ES-I3 (cell line): ENCODE measurements at regions not wholly inside any gene's neighbourhood (a gene's known extent, or its start where the extent isn't known, plus 50 kb on each side); places are given as distances from the start of the nearest gene placed in this dataset.

Experiments
- H3K36me3 ChIP-seq: 2 replicates; pipeline ENCODE4 v1.6.1; 2013; ENCODE audit warnings: mild to moderate bottlenecking, low read length, control low read depth, moderate library complexity; ENCODE audit not compliant: insufficient read depth
- H3K4me1 ChIP-seq: 2 replicates; pipeline ENCODE4 v1.6.1; 2013; ENCODE audit warnings: mild to moderate bottlenecking, control low read depth, low read length; ENCODE audit not compliant: insufficient read depth
- H3K9ac ChIP-seq: 2 replicates; pipeline ENCODE4 v1.6.1; 2013; ENCODE audit warnings: low read depth, mild to moderate bottlenecking, low read length, moderate library complexity
- H3K9me3 ChIP-seq: 2 replicates; pipeline ENCODE4 v1.6.1; 2013; ENCODE audit warnings: mild to moderate bottlenecking, low read length, moderate library complexity; ENCODE audit not compliant: control insufficient read depth, insufficient read depth

- no peaks in the 10 kb centered on the region for H3K9me3 ChIP-seq
- 0 out of 2 replicates have a peak, but pooled peaks cover 4% of the 10 kb centered on the region for H3K4me1 ChIP-seq
- H3K36me3 ChIP-seq, result no peaks in the 10 kb centered on the region
- no peak overlapping the region for H3K9ac ChIP-seq
These were observed 230.6 kb upstream of the RPL38 start for GRCh38 chr17:73972901-73973300.

DNA sequence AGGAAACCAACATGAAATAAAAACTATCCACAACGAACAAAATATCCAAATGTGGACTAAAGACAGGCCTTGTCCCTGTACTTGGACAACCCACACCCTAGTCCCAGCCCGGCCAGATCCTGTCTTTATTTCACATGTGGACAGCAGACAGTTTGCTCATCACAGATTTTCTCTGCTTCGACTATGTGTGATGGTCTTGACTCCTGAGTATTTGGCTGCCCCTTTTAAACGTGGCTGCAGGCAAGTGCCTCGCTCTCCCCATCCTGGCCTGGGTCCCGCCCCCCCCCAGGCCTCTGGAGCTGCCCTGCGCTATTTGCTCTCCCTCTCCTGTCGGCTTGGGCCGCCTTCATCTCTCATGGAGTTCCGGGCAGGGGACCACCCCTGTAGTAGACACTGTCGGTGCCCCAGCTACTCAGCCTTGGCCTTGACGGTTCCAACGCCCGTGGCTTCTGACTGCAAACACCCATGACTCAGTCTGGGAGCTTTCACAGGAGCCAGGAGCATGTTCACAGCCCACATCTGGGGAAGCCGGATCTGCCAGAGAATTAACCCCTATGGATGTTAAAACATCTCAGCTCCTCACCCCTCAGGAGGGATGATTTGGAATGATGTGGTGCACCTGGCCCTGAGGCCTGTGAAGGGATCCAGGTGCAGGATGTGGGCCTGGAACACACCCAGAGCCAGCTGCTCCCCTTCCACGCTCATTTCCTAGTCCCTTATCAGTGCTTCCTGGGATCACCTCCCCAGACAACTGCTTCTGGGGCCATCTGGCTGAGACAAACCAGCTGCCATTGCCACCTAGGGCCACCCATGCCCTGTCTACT is 229.7 kb upstream of the RPL38 start:
- Histone ChIP-seq H3K9me3 (no peaks in the 10 kb centered on the region), H3K36me3 (no peaks in the 10 kb centered on the region), H3K4me1 (0 out of 2 replicates have a peak, but pooled peaks cover 4% of the 10 kb centered on the region), H3K9ac (no peak overlapping the region)

- Histone ChIP-seq H3K9me3 (no peaks in the 10 kb centered on the region), H3K9ac (no peak overlapping the region), H3K36me3 (no peaks in the 10 kb centered on the region), H3K4me1 (0 out of 2 replicates have a peak, but pooled peaks cover 4% of the 10 kb centered on the region)
These were observed 228.9 kb upstream of the RPL38 start for GRCh38 chr17:73974536-73974935.

DNA sequence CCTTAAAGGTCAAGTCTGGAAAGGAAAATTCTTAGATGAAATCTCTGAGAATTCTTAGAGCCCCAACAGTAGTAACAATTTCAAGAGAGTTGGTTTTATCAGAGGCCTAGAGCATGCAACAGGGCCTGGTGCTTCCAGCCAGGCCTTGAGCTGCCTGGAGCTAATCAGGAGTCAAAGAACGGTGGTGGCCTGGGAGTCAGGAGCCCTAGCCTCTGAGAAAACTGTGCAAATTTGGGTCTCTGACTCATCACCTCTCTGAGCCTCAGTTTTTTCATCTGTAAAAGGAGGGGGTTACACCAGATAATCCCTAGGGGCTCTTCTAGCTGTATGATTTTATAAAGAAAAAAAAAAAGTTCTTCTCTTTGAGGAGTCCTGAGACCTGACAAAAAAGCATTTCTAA is 227.3 kb upstream of the RPL38 start:
- Histone ChIP-seq H3K9ac (no peak overlapping the region), H3K9me3 (no peaks in the 10 kb centered on the region), H3K4me1 (0 out of 2 replicates have a peak, but pooled peaks cover 4% of the 10 kb centered on the region), H3K36me3 (no peaks in the 10 kb centered on the region)

DNA sequence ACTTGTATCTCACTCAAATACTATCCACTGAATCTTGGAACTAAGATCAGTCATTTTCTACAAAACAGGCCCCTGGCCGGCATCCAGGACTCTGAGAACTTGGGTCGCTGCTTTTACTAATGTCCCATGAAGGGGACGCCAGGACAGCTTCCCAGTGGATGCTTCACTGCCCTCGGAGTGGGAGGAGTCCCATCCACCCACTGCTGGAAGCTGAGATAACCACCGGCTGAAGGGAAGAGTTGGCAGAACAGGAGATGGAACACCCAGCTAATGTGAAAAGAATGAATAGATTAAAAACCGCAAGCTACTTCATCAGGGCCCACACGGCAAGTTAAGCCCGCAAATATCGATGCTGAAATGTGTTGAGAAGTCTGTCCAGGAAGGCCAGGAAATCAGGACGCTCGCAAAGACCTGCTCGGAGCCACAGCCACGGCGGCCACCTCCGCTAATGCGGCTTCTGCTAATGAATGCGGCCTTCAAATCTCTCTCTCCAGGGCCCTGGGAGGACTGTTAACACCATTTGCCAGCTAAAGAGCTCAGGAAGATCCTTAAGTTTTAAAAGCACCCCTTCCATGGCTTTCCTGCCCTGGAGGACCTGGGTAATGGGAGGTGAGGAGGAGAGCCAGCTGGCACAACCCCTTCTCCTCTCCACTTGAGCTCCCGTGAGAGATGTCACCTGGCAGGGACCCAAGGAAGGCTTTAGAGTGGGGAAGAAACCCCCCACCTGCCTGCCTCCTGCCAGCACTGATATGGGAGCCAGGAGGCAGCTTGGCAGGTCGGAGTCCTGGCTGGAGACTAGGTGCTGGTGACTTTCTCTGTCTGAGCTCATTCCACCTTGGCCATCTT is 226.6 kb upstream of the RPL38 start:
- H3K36me3 ChIP-seq, result no peaks in the 10 kb centered on the region
- no peaks in the 10 kb centered on the region for H3K9me3 ChIP-seq
- peaks cover 6% of the 10 kb centered on the region; the same call in 1 of the 2 replicates for H3K4me1 ChIP-seq
- H3K9ac ChIP-seq, result no peak overlapping the region

GRCh38 chr17:73980517-73980916 is 223.0 kb upstream of the RPL38 start:
- Histone ChIP-seq H3K9ac (no peak overlapping the region), H3K9me3 (no peaks in the 10 kb centered on the region), H3K36me3 (no peaks in the 10 kb centered on the region), H3K4me1 (peaks cover 6% of the 10 kb centered on the region; the same call in 1 of the 2 replicates)

DNA sequence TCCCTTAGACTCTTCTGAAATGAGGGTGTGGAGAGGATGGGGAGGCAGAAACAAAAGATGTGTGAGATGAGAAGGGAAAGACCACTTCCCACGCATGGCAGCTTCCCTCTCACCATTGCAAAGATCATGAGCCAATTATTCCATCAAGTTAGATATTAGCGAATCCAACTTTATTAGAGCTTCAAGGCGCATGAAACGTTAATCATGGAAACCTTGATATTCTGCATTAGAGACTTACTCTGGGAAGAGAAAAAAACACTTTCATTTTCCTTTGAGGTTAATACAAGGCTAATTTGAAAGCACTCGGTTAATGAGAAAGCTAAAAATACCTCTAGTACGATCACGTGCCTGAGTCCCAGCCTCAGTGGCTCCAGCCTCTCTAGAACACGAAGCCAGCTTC is 220.6 kb upstream of the RPL38 start:
- H3K9ac ChIP-seq, result no peak overlapping the region
- no peaks in the 10 kb centered on the region for H3K9me3 ChIP-seq
- peaks cover 6% of the 10 kb centered on the region; the same call in 1 of the 2 replicates for H3K4me1 ChIP-seq
- H3K36me3 ChIP-seq, result no peaks in the 10 kb centered on the region

DNA sequence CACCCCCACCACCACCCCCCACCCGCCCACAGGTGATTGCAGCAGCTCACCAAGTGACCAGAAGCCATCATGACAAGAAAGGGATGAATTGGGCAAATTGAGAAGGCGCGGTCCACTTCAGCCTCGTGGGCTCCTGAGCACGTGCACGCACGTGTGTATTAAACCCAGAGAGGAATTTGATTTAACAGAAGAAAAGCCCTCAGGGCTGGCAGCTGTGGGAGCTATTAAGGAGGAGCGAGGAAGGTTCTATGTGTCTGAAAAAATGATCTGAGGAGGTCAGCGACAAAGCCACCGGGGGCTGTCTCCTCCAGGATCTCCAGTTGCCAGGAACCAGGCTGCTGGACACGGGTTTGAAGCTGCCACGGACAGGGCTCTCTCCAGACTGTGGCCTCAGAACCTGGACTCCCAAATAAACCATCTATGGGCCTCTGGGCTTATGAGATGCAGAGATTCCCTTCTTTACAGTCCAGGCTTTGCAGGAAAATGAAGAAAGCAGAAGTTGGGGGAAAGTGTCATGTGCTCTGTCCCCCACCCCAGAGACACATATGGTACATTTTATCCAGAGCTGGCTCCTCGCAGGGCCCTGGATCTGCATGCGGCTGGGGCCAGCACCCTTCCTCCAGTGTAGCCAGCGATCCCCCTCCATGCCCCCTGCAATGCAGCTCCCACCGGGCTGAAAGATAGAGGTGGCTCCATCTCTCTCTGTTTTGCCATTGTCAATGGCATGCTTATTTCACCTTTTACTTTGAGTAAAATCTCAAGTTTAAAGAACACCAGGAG is 219.7 kb upstream of the RPL38 start:
- peaks cover 6% of the 10 kb centered on the region; the same call in 1 of the 2 replicates for H3K4me1 ChIP-seq
- H3K9me3 ChIP-seq, result no peaks in the 10 kb centered on the region
- no peak overlapping the region for H3K9ac ChIP-seq
- no peaks in the 10 kb centered on the region for H3K36me3 ChIP-seq

GRCh38 chr17:73984941-73985340 is 218.5 kb upstream of the RPL38 start:
- no peaks in the 10 kb centered on the region for H3K9me3 ChIP-seq
- H3K9ac ChIP-seq, result no peak overlapping the region

DNA sequence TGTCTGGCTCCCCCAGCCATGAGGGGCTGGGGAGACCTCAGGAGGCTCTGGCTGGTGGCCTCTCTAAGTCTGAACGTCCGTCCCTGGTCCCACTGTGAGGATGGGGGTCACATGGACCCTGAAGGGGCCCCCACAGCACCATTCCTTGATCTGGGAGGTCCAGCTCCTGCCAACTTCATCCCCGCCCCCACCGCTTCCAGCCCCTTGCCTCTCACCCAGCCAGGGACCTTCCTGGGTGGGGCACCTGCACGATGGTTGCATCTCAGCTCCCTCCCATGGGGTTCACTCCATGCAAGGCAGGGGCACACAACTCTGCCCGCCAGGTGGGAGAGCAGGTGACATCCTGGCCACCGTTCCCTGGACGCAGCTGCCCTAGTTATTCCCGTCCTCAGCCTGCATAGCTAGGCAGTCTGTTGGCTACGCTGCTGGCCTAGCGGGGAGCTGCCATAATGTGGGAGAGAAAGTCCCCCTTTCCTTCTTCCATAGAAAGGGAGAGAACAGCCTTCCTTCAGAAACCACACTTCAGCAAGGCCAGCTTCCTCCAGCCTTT is 217.9 kb upstream of the RPL38 start:
- no peak overlapping the region for H3K9ac ChIP-seq
- H3K36me3 ChIP-seq, result no peaks in the 10 kb centered on the region
- no peaks in the 10 kb centered on the region for H3K9me3 ChIP-seq
- peaks cover 6% of the 10 kb centered on the region; the same call in 1 of the 2 replicates for H3K4me1 ChIP-seq

More at GRCh38 chr17:73984941-73985340, 218.5 kb upstream of the RPL38 start:
- Histone ChIP-seq H3K4me1 (peaks cover 6% of the 10 kb centered on the region; the same call in 1 of the 2 replicates), H3K36me3 (no peaks in the 10 kb centered on the region)

DNA sequence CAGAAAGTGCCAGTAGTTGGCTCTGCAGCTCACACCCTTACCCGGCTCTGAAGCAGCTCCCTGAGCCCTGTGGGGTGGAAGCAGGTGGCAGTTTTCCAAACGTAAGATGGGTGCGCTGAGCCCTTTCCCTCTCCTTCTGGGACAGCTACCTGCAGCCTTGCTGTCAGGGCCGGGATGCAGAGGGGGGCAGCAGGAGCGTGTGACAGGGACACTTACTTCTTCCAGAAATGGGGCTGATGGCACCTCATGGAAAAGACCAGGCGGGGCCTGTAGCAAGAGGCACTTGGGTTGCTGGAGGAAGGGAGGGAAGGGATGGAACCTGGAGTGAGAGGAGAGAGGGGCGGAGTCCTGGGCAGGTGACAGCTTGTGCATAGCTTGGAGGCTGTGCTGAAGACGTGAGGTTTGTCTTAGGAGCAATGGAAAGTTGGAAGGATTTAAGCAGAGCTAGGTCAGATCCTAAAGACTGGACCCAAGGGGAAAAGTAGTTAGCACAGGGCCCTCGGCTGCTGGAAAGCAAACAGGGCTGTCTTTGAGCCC is 216.8 kb upstream of the RPL38 start:
- Histone ChIP-seq H3K4me1 (peaks cover 14% of the 10 kb centered on the region), H3K9me3 (no peaks in the 10 kb centered on the region), H3K36me3 (no peaks in the 10 kb centered on the region), H3K9ac (no peak overlapping the region)

DNA sequence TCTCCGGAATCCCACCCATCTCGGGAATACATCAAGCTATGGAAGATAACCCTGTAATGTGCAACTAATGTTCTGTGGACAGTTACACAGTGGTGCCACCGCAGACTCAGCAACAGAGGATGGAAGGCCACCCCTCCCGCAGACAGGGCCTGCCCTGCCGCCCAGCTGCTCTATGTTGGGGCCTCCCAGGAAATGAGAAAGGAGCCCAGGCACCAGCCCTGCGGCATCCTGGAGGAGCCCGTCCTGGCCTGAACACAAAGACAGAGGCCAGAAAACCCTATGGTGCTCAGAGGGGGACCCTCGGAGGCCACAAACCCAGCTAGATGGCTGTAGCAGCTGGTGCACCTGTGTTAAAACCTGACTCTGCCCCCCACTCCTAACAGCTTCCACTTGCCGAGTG is 216.1 kb upstream of the RPL38 start:
- Histone ChIP-seq H3K9ac (no peak overlapping the region), H3K9me3 (no peaks in the 10 kb centered on the region), H3K4me1 (peaks cover 8% of the 10 kb centered on the region), H3K36me3 (no peaks in the 10 kb centered on the region)

GRCh38 chr17:73987845-73988509 is 215.5 kb upstream of the RPL38 start:
- H3K4me1 ChIP-seq, result peaks cover 8% of the 10 kb centered on the region
- H3K36me3 ChIP-seq, result no peaks in the 10 kb centered on the region
- H3K9ac ChIP-seq, result no peak overlapping the region
- no peaks in the 10 kb centered on the region for H3K9me3 ChIP-seq
